Cardiac fibroblast (primary cell): ENCODE measurements at regions not wholly inside any gene's neighbourhood (a gene's known extent, or its start where the extent isn't known, plus 50 kb on each side); places are given as distances from the start of the nearest gene placed in this dataset.

Source experiments
- DNase-seq, 2 donors: peaks; one replicate each; pipeline versions ENCODE4 v3.0.0 to v3.0.0-alpha.2; 2010; ENCODE audit warnings: low read depth in 2 of 2
- H3K4me3 ChIP-seq, 2 donors: replicated peaks in 1 of 2; 1 replicate in 1 of 2; 2 replicates in 1 of 2; pipeline ENCODE4 v1.5.1; 2011; ENCODE audit warnings: low read depth in 2 of 2, low read length in 2 of 2, mild to moderate bottlenecking in 2 of 2, moderate library complexity in 1 of 2
- CTCF ChIP-seq: IDR thresholded peaks from one replicate; pipeline ENCODE4 v1.5.1; 2011; ENCODE audit warnings: low read depth, mild to moderate bottlenecking, low read length, inconsistent platforms

- DNase-seq, result no peak
- no peak overlapping the region for H3K4me3 ChIP-seq
- no peak for TF ChIP-seq CTCF
Measured at GRCh38 chr12:114046236-114046998, 80.3 kb upstream of the RBM19 start.

- DNase-seq, result no peak
- TF ChIP-seq CTCF, result no peak
- H3K4me3 ChIP-seq, result no peak overlapping the region
Measured at GRCh38 chr12:114045349-114045748, 79.2 kb upstream of the RBM19 start.

GRCh38 chr12:114041590-114041989 is 75.5 kb upstream of the RBM19 start:
- TF ChIP-seq CTCF, result no peak

GRCh38 chr12:114041136-114041535 is 75.0 kb upstream of the RBM19 start:
- no peak for DNase-seq
- no peak overlapping the region for H3K4me3 ChIP-seq
- no peak for TF ChIP-seq CTCF

More at GRCh38 chr12:114041590-114041989, 75.5 kb upstream of the RBM19 start:
- no peak overlapping the region for H3K4me3 ChIP-seq
- no peak for DNase-seq

GRCh38 chr12:114038962-114039361 is 72.8 kb upstream of the RBM19 start:
- TF ChIP-seq CTCF, result no peak
- no peak for DNase-seq

GRCh38 chr12:114032801-114033200 is 66.7 kb upstream of the RBM19 start:
- DNase-seq, result no peak
- H3K4me3 ChIP-seq, result no peak overlapping the region
- no peak for TF ChIP-seq CTCF

More at GRCh38 chr12:114038962-114039361, 72.8 kb upstream of the RBM19 start:
- no peak overlapping the region for H3K4me3 ChIP-seq

- H3K4me3 ChIP-seq, result no peak overlapping the region
- DNase-seq, result no peak
- TF ChIP-seq CTCF, result no peak
Measured at GRCh38 chr12:114030451-114030850, 64.3 kb upstream of the RBM19 start.
